Ishikawa (cell line): ENCODE measurements at regions not wholly inside any gene's neighbourhood (a gene's known extent, or its start where the extent isn't known, plus 50 kb on each side); places are given as distances from the start of the nearest gene placed in this dataset.

ENCODE experiments used
- CREB1 ChIP-seq: IDR thresholded peaks from 2 replicates; pipeline ENCODE4 v1.6.1; 2012; ENCODE audit warnings: low read depth
- EGR1 ChIP-seq: IDR thresholded peaks from 2 replicates; pipeline ENCODE4 v1.6.1; 2012
- FOXM1 ChIP-seq: IDR thresholded peaks from 2 replicates; pipeline ENCODE4 v1.6.1; 2012; ENCODE audit warnings: low read depth, borderline replicate concordance
- REST ChIP-seq: IDR thresholded peaks from 2 replicates; pipeline ENCODE4 v1.6.1; 2012; ENCODE audit warnings: low read depth, mild to moderate bottlenecking
- TAF1 ChIP-seq: IDR thresholded peaks from 2 replicates; pipeline ENCODE4 v1.6.1; 2012; ENCODE audit warnings: low read depth, mild to moderate bottlenecking
- USF1 ChIP-seq: IDR thresholded peaks from 2 replicates; pipeline ENCODE4 v1.6.1; 2012
- TF ChIP-seq, protein P1 (sequence below): IDR thresholded peaks from 2 replicates; pipeline ENCODE4 v1.6.1; 2012

DNA sequence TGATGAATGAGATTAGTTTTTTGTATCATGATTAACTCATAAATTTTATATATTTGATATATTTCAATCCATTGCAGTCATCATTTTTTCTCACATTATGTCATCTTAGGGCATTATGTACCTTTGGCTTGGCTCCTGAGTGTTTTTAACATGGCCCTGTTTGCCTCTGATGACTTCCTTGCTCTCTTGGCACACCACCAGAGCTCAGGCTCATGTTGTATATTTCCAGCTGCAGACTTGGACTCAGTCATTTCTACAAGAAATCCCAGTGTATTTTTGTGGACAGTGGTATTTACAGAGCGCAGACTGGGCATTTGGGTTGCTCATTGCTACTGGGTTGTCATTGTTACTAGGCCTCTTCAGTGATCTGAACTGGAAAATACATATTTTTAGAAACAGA, 188.5 kb downstream of the ADRA2A start:
- TF ChIP-seq, protein P1, sequence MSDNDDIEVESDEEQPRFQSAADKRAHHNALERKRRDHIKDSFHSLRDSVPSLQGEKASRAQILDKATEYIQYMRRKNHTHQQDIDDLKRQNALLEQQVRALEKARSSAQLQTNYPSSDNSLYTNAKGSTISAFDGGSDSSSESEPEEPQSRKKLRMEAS, result no peak
- TF ChIP-seq CREB1 (no peak), EGR1 (no peak), USF1 (no peak), FOXM1 (no peak), TAF1 (no peak), REST (no peak)
